ENCODE measurements at regions not wholly inside any gene's neighbourhood (a gene's known extent, or its start where the extent isn't known, plus 50 kb on each side); places are given as distances from the start of the nearest gene placed in this dataset.

DNA sequence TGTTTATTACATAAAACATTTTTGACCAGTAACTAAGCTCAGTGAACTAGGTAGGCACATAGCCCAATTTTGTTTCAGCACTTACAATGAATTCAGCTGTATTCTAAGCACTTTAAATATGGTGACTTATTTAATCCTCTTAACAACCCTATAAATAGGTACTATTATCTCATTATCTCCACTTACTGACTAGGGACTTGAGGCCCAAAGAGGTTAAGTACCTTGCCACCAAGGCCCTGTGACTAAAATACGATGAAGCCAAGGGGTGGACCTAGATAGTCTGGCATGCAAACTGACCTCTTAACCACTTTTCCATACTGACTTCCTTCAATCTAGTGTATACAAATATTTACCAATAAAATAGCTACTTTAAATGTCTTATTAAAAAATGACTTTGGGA, 266.4 kb downstream of the ZNF608 start:
- no peaks in the 10 kb centered on the region; the same call in 1 of the 2 replicates for H3K27me3 Mint-ChIP-seq (ENCODE audit: low read depth)
- Histone ChIP-seq H3K79me2 (ENCODE audit: insufficient read depth, low read length) (no peaks in the 10 kb centered on the region), H2BK12ac (ENCODE audit: insufficient read length, low read depth, low read length) (no peak overlapping the region), H3K4ac (ENCODE audit: low read depth, low read length) (no peak overlapping the region), H3K56ac (ENCODE audit: insufficient read length, low read depth, low read length) (no peak overlapping the region), H3K4me2 (ENCODE audit: insufficient read depth, insufficient read length, low read length) (no peak overlapping the region), H4K20me1 (ENCODE audit: control insufficient read depth, insufficient read depth, insufficient read length) (no peaks in the 10 kb centered on the region), H3K9ac (ENCODE audit: extremely low read depth, insufficient read length, low read length) (no peak overlapping the region), H4K5ac (ENCODE audit: insufficient read length, low read depth, low read length) (no peak overlapping the region), H3K14ac (ENCODE audit: insufficient read depth, low read length) (no peak overlapping the region), H4K91ac (ENCODE audit: insufficient read length, low read depth, low read length) (no peak overlapping the region), H2BK120ac (ENCODE audit: low read depth, low read length, poor library complexity, severe bottlenecking) (no peak overlapping the region), H2AFZ (ENCODE audit: low read length) (no peak overlapping the region), H2AK5ac (ENCODE audit: insufficient read length, low read length) (no peak overlapping the region), H3K79me1 (ENCODE audit: insufficient read depth, low read depth, low read length, poor library complexity, severe bottlenecking) (no peaks in the 10 kb centered on the region), H3K18ac (ENCODE audit: insufficient read length, low read depth, low read length) (no peak overlapping the region), H3K9me3 (ENCODE audit: control insufficient read depth, low read depth, low read length) (no peaks in the 10 kb centered on the region), H3K27ac (ENCODE audit: insufficient read length, low read depth, low read length) (no peak overlapping the region), H3K4me1 (ENCODE audit: insufficient read depth, low read length) (peaks cover 15% of the 10 kb centered on the region; the same call in 1 of the 2 replicates), H2BK15ac (ENCODE audit: low read depth, low read length) (no peak overlapping the region), H3K23me2 (ENCODE audit: insufficient read length, low read depth, low read length, poor library complexity, severe bottlenecking) (no peaks in the 10 kb centered on the region), H4K8ac (replicated peaks; ENCODE audit: insufficient read length, low read depth, low read length) (no peak overlapping the region), H3K23ac (ENCODE audit: insufficient read length, low read depth, low read length) (no peak overlapping the region), H2BK5ac (ENCODE audit: insufficient read length, low read length) (no peak overlapping the region), H3K27me3 (ENCODE audit: insufficient read depth, low read length) (no peaks in the 10 kb centered on the region), H3T11ph (ENCODE audit: low read length) (no peak overlapping the region), H2BK20ac (ENCODE audit: low read depth, low read length, poor library complexity, severe bottlenecking) (no peak overlapping the region)
- H3K4me1 Mint-ChIP-seq, result peaks cover 26 to 34% of the 10 kb centered on the region in 2 experiments
- no peak for DNase-seq
- H3K9me3 Mint-ChIP-seq, result no peaks in the 10 kb centered on the region; a peak in 1 of 5 replicates
- no peak overlapping the region for H3K27ac Mint-ChIP-seq
- no peaks in the 10 kb centered on the region; a peak in 2 of 7 replicates for H3K36me3 Mint-ChIP-seq (ENCODE audit: insufficient read depth in 1 of 3, low read depth in 3 of 3)
- no CpG with 5 or more reads among the region's 1 CpG for WGBS (ENCODE audit: extremely low coverage, insufficient read length, low lambda C conversion rate)
- TF ChIP-seq, protein P1, sequence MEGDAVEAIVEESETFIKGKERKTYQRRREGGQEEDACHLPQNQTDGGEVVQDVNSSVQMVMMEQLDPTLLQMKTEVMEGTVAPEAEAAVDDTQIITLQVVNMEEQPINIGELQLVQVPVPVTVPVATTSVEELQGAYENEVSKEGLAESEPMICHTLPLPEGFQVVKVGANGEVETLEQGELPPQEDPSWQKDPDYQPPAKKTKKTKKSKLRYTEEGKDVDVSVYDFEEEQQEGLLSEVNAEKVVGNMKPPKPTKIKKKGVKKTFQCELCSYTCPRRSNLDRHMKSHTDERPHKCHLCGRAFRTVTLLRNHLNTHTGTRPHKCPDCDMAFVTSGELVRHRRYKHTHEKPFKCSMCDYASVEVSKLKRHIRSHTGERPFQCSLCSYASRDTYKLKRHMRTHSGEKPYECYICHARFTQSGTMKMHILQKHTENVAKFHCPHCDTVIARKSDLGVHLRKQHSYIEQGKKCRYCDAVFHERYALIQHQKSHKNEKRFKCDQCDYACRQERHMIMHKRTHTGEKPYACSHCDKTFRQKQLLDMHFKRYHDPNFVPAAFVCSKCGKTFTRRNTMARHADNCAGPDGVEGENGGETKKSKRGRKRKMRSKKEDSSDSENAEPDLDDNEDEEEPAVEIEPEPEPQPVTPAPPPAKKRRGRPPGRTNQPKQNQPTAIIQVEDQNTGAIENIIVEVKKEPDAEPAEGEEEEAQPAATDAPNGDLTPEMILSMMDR (conservative IDR thresholded peaks at IDR 0.05), result no peak
- no peak overlapping the region for H3K4me3 Mint-ChIP-seq
